ENCODE measurements at regions not wholly inside any gene's neighbourhood (a gene's known extent, or its start where the extent isn't known, plus 50 kb on each side); places are given as distances from the start of the nearest gene placed in this dataset.
"Not testable (repeated sequence)": the region's sequence is repeated elsewhere in the genome, so short reads cannot be mapped to it uniquely, and the experiment has no call there.

- WGBS = 40% methylated on average over 2 of the region's 3 CpGs
- H3K4me1 ChIP-seq (ENCODE audit: control insufficient read depth, insufficient read depth, low read length); ATAC-seq; H3K4me3 ChIP-seq (ENCODE audit: low read length); intact Hi-C loops (cut with DNase I); DNase-seq; H3K9me3 ChIP-seq (ENCODE audit: control insufficient read depth, low read length); H3K27ac ChIP-seq (ENCODE audit: low read length); H3K27me3 ChIP-seq (ENCODE audit: control insufficient read depth, insufficient read depth): not testable (repeated sequence)
These were observed 178.2 kb upstream of the ZNG1F start for GRCh38 chr9:41367301-41367700.

- H3K27me3 ChIP-seq (ENCODE audit: control insufficient read depth, insufficient read depth); DNase-seq; H3K9me3 ChIP-seq (ENCODE audit: control insufficient read depth, low read length); ATAC-seq; H3K4me3 ChIP-seq (ENCODE audit: low read length); intact Hi-C loops (cut with DNase I); H3K27ac ChIP-seq (ENCODE audit: low read length); H3K4me1 ChIP-seq (ENCODE audit: control insufficient read depth, insufficient read depth, low read length): not testable (repeated sequence)
- no CpG with 5 or more reads among the region's 1 CpG for WGBS
These were observed 172.7 kb upstream of the ZNG1F start for GRCh38 chr9:41361790-41362189.

DNA sequence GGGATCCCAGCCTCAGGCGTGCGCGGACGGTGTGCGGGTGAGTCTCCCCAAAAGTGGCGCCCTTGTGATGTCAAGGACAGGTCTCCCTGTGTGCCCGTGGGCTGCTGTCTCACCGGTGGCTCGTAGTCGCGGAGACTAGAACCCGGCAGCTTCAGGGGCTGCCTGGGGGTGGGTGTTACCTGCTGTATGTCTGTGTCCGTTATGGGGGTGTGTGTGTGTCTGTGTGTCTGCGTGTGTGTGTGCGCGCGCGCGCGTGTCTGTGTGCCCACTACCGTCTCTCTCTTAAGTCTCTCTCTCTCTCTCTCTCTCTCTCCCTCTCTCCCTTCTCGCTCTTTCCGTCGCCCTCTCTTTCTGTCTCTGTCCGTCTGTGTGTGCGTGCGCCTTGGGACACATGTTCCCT, 170.0 kb upstream of the ZNG1F start:
- H3K4me3 ChIP-seq (ENCODE audit: low read length); H3K9me3 ChIP-seq (ENCODE audit: control insufficient read depth, low read length); intact Hi-C loops (cut with DNase I); H3K27ac ChIP-seq (ENCODE audit: low read length); ATAC-seq; H3K27me3 ChIP-seq (ENCODE audit: control insufficient read depth, insufficient read depth); H3K4me1 ChIP-seq (ENCODE audit: control insufficient read depth, insufficient read depth, low read length): not testable (repeated sequence)
- DNase-seq = peak in 2 of 3 donors; percentile 66 to 69
- WGBS = no CpG with 5 or more reads among the region's 27 CpGs

DNA sequence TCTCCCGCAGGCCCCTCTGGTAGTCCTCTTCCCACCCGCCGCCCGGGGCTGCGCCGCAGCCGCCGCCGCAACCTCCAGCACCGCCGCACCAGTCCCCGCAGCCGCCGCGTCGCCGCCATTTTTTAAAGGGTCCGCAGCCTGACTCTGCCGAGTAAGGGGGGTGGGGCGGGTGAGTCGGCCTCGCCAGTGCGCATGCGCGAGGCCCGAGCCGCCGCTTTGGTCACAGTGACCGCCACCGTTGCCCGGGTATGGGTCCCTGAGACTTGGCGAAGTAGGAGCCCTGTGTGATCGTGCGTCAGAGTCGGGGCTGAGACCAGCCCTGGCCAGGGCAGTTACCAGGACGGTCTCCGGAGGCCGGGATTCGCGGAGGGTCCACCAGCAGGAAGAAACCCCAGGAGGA, 169.6 kb upstream of the ZNG1F start:
- H3K27me3 ChIP-seq (ENCODE audit: control insufficient read depth, insufficient read depth); ATAC-seq; intact Hi-C loops (cut with DNase I); H3K27ac ChIP-seq (ENCODE audit: low read length); H3K4me3 ChIP-seq (ENCODE audit: low read length); H3K9me3 ChIP-seq (ENCODE audit: control insufficient read depth, low read length); H3K4me1 ChIP-seq (ENCODE audit: control insufficient read depth, insufficient read depth, low read length): not testable (repeated sequence)
- DNase-seq = peak; percentile 68 to 96 (median 93)
- no CpG with 5 or more reads among the region's 40 CpGs for WGBS

GRCh38 chr9:41357918-41358404, 168.8 kb upstream of the ZNG1F start:
- ATAC-seq; H3K4me1 ChIP-seq (ENCODE audit: control insufficient read depth, insufficient read depth, low read length); H3K4me3 ChIP-seq (ENCODE audit: low read length); H3K27me3 ChIP-seq (ENCODE audit: control insufficient read depth, insufficient read depth); H3K9me3 ChIP-seq (ENCODE audit: control insufficient read depth, low read length); H3K27ac ChIP-seq (ENCODE audit: low read length); intact Hi-C loops (cut with DNase I): not testable (repeated sequence)
- no CpG with 5 or more reads among the region's 31 CpGs for WGBS
- DNase-seq = peak in 1 of 3 donors; percentile 56

GRCh38 chr9:41357350-41357748, 168.2 kb upstream of the ZNG1F start:
- H3K27ac ChIP-seq (ENCODE audit: low read length); ATAC-seq; H3K27me3 ChIP-seq (ENCODE audit: control insufficient read depth, insufficient read depth); H3K4me1 ChIP-seq (ENCODE audit: control insufficient read depth, insufficient read depth, low read length); intact Hi-C loops (cut with DNase I); H3K4me3 ChIP-seq (ENCODE audit: low read length); H3K9me3 ChIP-seq (ENCODE audit: control insufficient read depth, low read length): not testable (repeated sequence)
- 85% methylated on average over 17 of the region's 21 CpGs for WGBS
- peak in 2 of 3 donors; percentile 35 to 40 for DNase-seq

DNA sequence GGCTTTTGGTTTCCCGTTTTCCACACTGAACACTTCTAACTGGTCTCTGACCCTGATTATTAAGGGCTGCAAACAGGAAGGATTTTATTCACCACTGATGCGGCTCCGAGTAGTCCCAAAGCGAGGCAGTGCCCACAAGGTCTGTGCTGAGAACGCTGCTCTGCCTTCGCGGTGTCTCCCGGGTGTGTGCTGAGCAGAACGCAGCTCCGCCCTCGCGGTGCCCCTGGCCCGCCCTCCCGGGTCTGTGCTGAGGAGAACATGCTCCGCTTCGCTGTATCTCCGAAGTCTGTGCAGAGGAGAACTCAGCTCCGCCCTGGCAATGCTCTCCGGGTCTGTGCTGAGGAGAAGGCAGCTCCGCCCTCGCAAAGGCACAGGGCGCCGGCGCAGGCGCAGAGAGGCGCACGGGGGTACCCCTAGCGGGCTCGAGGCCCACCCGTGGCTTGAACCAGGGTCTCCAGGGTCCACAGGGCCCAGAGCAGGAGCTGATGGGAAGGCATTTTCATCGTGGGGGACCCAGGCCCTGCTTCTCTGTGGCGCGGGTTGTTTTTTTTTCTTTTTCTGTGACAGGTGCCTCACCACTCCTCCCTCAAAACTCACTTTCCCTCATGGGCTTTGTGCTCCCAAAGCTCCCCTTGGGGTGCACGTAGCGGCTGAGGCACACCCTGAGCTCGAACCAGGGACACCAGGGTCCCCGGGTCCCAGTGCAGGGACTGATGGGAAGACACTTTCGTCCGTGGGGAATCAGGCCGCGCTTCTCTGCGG, 167.7 kb upstream of the ZNG1F start:
- H3K4me1 ChIP-seq (ENCODE audit: control insufficient read depth, insufficient read depth, low read length); H3K27me3 ChIP-seq (ENCODE audit: control insufficient read depth, insufficient read depth); intact Hi-C loops (cut with DNase I); ATAC-seq; H3K27ac ChIP-seq (ENCODE audit: low read length); H3K4me3 ChIP-seq (ENCODE audit: low read length); H3K9me3 ChIP-seq (ENCODE audit: control insufficient read depth, low read length): not testable (repeated sequence)
- 5% methylated on average over 13 of the region's 42 CpGs for WGBS
- peak; percentile 77 to 96 (median 96) for DNase-seq

- no CpG with 5 or more reads among the region's 36 CpGs for WGBS
- H3K4me3 ChIP-seq (ENCODE audit: low read length); H3K9me3 ChIP-seq (ENCODE audit: control insufficient read depth, low read length); H3K27me3 ChIP-seq (ENCODE audit: control insufficient read depth, insufficient read depth); ATAC-seq; H3K4me1 ChIP-seq (ENCODE audit: control insufficient read depth, insufficient read depth, low read length); intact Hi-C loops (cut with DNase I); H3K27ac ChIP-seq (ENCODE audit: low read length): not testable (repeated sequence)
- DNase-seq = peak in 1 of 3 donors; percentile 42
These were observed 166.8 kb upstream of the ZNG1F start for GRCh38 chr9:41355712-41356450.

DNA sequence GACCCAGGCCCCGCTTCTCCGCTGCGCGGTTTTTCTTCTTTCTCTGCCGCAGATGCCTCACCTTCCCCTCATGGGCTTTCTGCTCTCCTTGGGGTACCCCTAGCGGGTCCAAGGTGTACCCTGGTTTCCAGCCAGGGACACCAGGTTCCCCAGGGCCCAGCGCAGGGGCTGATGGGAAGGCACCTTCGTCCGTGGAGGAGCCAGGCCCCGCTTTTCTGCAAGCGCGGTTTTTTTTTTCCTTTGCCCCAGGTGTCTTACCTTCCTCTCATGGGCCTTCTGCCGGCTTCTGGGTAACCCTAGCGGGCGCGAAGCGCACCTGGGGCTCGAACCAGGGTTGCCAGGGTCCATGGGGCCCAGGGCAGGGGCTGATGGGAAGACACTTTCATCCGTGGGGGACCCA, 165.9 kb upstream of the ZNG1F start:
- H3K9me3 ChIP-seq (ENCODE audit: control insufficient read depth, low read length); H3K4me3 ChIP-seq (ENCODE audit: low read length); ATAC-seq; H3K27ac ChIP-seq (ENCODE audit: low read length); H3K4me1 ChIP-seq (ENCODE audit: control insufficient read depth, insufficient read depth, low read length); H3K27me3 ChIP-seq (ENCODE audit: control insufficient read depth, insufficient read depth); intact Hi-C loops (cut with DNase I): not testable (repeated sequence)
- DNase-seq = peak in 2 of 3 donors; percentile 21 to 52
- WGBS = 12% methylated on average over 2 of the region's 19 CpGs

DNA sequence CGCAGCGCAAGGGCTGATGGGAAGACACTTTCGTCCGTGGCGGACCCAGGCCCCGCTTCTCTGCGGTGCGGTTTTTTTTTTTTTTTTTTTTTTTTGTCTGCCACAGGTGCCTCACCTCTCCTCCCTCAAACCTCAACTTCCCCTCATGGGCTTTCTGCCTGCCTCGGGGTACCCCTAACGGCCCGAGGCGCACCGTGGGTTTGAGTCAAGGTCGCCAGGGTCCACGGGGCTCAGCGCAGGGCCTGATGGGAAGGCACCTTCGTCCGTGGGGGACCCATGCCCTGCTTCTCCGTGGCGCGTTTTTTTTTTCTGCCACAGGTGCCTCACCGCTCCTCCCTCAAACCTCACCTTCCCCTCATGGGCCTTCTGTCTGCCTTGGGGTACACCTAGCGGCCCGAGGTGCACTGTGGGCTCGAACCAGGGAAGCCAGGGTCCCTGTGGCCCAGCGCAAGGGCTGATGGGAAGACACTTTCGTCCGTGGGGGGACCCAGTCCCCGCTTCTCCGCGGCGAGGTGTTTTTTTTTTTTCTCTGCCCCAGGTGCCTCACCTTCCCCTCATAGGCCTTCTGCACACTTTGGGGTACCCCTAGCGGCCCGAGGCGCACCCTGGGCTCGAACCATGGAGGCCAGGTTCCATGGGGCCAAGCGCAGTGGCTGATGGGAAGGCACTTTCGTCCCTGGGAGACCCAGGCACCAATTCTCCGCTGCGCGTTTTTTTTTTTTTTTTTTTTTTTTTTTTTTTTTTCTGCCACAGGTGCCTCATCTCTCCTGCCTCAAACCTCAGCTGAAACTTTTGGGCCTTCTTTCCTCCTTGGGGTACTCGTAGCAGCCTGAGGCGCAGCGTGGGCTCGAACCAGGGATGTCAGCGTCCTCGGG, 165.2 kb upstream of the ZNG1F start:
- WGBS = 39% methylated on average over 19 of the region's 47 CpGs
- intact Hi-C loops (cut with DNase I); H3K9me3 ChIP-seq (ENCODE audit: control insufficient read depth, low read length); H3K27me3 ChIP-seq (ENCODE audit: control insufficient read depth, insufficient read depth); ATAC-seq; H3K27ac ChIP-seq (ENCODE audit: low read length); H3K4me3 ChIP-seq (ENCODE audit: low read length); H3K4me1 ChIP-seq (ENCODE audit: control insufficient read depth, insufficient read depth, low read length): not testable (repeated sequence)
- peak in 2 of 3 donors; percentile 24 to 53 for DNase-seq

Measured in right cardiac atrium (tissue), 5 donors.